Tibial nerve (tissue), 4 donors: ENCODE measurements at regions not wholly inside any gene's neighbourhood (a gene's known extent, or its start where the extent isn't known, plus 50 kb on each side); places are given as distances from the start of the nearest gene placed in this dataset.
A peak's percentile ranks its signal among the peaks of the same experiment; 100 is the strongest.
"Not testable (repeated sequence)": the region's sequence is repeated elsewhere in the genome, so short reads cannot be mapped to it uniquely, and the experiment has no call there.

Experiments used
- DNase-seq, 2 donors: peaks; one replicate each; pipeline ENCODE4 v3.0.0-alpha.2; 2019; ENCODE audit warnings: low spot score in 2 of 2
- H3K27ac ChIP-seq, 4 donors: fragments of 200-600 bp; sonication (generic) in 3 of 4; one replicate each; pipeline ENCODE4 v1.5.1; 2017 to 2019; ENCODE audit warnings: mild to moderate bottlenecking in 1 of 4
- H3K27me3 ChIP-seq, 2 donors: fragments of 200-600 bp; sonication (generic) in 1 of 2; one replicate each; pipeline versions ENCODE4 v1.5.1 to v1.6.0; 2017 to 2019
- H3K36me3 ChIP-seq, 3 donors: fragments of 200-600 bp; sonication (generic); one replicate each; pipeline ENCODE4 v1.5.1; 2018 to 2019
- H3K4me1 ChIP-seq, 4 donors: fragments of 200-600 bp; sonication (generic) in 3 of 4; one replicate each; pipeline ENCODE4 v1.5.1; 2017 to 2019
- H3K4me3 ChIP-seq, 4 donors: fragments of 200-600 bp; sonication (generic) in 3 of 4; one replicate each; pipeline ENCODE4 v1.5.1; 2017 to 2019; ENCODE audit warnings: mild to moderate bottlenecking in 1 of 4, moderate library complexity in 1 of 4
- H3K9me3 ChIP-seq, 4 donors: fragments of 200-600 bp; sonication (generic) in 3 of 4; one replicate each; pipeline ENCODE4 v1.5.1; 2017 to 2019
- EP300 ChIP-seq, 2 donors: sonication (generic); formaldehyde crosslinking; IDR thresholded peaks; one replicate each; pipeline ENCODE4 v1.6.1; 2017; ENCODE audit warnings: antibody characterized with exemption in 2 of 2, mild to moderate bottlenecking in 1 of 2
- POLR2A ChIP-seq, 2 donors: fragments of 450-650 bp; IDR thresholded peaks; one replicate each; pipeline ENCODE4 v1.6.1; 2017; ENCODE audit warnings: antibody characterized with exemption in 2 of 2, mild to moderate bottlenecking in 2 of 2, moderate library complexity in 2 of 2
- WGBS, 2 donors: methylation state at CpG; one replicate each; pipeline ENCODE4 v1.1.5; 2018; 5-methylcytosine and 5-hydroxymethylcytosine counted together
- TF ChIP-seq, protein P1 (sequence below), 5 experiments: fragments of 200-600 bp in 3 of 5; fragments of 450-650 bp in 2 of 5; sonication (generic) in 3 of 5; IDR thresholded peaks; one replicate each; pipeline ENCODE4 v1.5.1; 2016 to 2019; ENCODE audit warnings: antibody characterized with exemption in 5 of 5, mild to moderate bottlenecking in 3 of 5, moderate library complexity in 2 of 5

DNA sequence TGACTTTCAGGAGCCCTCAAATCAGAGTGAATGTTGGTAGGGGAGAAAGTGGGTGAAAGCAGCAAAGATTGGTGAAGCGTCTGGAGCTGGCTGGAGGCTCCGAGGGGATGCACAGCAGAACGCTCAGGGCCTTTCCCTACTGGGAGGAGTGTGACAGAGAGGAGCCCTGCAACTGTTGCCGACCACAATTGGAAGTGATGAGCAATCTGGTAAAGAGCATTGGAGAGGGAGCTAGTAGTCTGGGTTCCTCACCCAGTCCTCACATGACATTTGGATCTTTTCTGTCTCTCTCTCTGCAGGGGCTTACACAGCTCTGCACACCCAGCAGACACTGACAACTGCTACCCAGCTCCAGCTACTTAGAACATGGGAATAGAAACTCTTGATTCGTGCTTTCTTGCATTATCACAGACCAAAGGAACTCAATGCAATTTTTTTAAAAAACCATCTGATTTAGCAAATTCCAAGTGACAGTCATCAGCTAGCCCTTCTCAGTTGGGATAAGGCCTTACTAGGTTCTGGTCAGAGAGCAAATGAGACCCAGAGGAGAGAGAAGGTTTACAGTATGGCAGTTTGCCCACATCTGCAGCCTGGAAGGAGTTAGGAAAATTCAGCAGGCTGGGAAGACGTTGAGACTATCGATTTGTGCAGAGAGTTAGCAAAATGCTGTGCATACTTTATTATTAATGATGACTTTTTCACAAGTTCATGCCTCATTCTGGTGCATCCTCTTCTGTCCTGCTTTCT, 278.0 kb upstream of the PLET1 start:
- Histone ChIP-seq H3K4me3 (no peak overlapping the region), H3K36me3 (no peaks in the 10 kb centered on the region), H3K9me3 (no peaks in the 10 kb centered on the region), H3K27me3 (no peaks in the 10 kb centered on the region), H3K27ac (no peak overlapping the region), H3K4me1 (peaks cover 0 to 5% (median 0%) of the 10 kb centered on the region in 4 donors)
- 66 to 67% methylated on average over 7 of the region's 7 CpGs for WGBS, 2 donors
- no peak for TF ChIP-seq EP300 (IDR thresholded peaks at IDR 0.05)
- TF ChIP-seq, protein P1, sequence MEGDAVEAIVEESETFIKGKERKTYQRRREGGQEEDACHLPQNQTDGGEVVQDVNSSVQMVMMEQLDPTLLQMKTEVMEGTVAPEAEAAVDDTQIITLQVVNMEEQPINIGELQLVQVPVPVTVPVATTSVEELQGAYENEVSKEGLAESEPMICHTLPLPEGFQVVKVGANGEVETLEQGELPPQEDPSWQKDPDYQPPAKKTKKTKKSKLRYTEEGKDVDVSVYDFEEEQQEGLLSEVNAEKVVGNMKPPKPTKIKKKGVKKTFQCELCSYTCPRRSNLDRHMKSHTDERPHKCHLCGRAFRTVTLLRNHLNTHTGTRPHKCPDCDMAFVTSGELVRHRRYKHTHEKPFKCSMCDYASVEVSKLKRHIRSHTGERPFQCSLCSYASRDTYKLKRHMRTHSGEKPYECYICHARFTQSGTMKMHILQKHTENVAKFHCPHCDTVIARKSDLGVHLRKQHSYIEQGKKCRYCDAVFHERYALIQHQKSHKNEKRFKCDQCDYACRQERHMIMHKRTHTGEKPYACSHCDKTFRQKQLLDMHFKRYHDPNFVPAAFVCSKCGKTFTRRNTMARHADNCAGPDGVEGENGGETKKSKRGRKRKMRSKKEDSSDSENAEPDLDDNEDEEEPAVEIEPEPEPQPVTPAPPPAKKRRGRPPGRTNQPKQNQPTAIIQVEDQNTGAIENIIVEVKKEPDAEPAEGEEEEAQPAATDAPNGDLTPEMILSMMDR (IDR thresholded peaks at IDR 0.05): no peak
- DNase-seq: no peak

DNA sequence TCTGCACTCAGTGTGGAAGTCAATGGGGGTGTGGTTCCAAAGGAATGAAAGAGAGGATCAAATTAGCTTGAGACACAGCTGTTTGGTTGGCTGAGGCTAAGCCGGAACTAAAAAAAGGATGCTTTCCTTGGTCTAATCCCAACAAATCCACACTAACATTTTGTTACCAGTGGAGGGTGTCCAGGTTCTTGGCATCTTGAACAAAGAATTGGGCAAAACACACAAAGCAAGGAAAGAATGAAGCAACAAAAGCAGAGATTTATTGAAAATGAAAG, 278.6 kb upstream of the PLET1 start:
- 41 to 55% methylated on average over 1 of the region's 1 CpG for WGBS, 2 donors
- DNase-seq, H3K27me3 ChIP-seq, H3K4me3 ChIP-seq, H3K36me3 ChIP-seq, H3K4me1 ChIP-seq, H3K27ac ChIP-seq, H3K9me3 ChIP-seq: not testable (repeated sequence)

DNA sequence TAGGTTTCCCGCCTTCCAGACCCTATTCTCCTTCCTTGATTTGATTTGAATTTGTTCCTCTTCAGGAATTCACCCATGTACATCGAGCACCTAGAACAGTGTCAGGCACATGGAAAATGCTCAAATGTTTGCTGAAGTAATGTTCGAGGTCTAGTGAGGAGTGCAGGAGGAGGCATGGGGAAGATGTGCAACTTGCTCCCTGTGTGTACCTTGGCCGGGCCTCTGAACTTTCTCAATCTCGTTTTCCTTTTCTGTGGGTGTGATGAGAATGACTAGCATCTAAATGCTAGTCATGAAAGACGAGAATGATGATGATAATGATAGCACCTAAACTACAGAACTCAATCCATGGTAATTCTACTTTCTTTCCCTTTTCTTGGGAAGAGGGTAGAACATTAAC, 279.1 kb upstream of the PLET1 start:
- 78 to 84% methylated on average over 6 of the region's 6 CpGs for WGBS, 2 donors
- no peaks in the 10 kb centered on the region for H3K27me3 ChIP-seq
- H3K9me3 ChIP-seq: no peaks in the 10 kb centered on the region
- H3K4me1 ChIP-seq: peaks cover 0 to 5% (median 0%) of the 10 kb centered on the region in 4 donors
- H3K4me3 ChIP-seq: no peak overlapping the region
- H3K36me3 ChIP-seq: no peaks in the 10 kb centered on the region
- DNase-seq: no peak
- no peak overlapping the region for H3K27ac ChIP-seq
- TF ChIP-seq EP300 (IDR thresholded peaks at IDR 0.05) (no peak), POLR2A (IDR thresholded peaks at IDR 0.05) (no peak)
- TF ChIP-seq, protein P1 (IDR thresholded peaks at IDR 0.05): no peak

DNA sequence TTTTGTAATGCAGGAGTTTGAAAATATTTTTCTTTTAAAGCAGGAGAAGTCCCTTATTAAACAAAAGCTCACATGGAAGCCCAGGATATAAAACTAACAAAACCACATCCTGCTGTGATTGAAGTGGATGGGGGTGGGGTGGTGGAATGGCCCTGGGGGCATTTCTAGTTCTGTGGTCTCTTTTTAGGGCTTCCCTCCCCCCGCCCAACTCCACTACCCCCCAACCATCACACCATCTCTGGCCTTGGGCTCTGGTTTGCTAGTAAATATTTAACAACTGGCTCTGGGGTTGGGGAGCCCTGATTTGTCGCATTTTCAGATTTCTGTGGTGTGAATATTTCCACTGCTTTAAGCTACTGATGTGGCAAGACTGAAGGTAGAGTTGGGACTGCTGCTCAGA, 279.6 kb upstream of the PLET1 start:
- TF ChIP-seq POLR2A (IDR thresholded peaks at IDR 0.05): no peak
- TF ChIP-seq, protein P1 (IDR thresholded peaks at IDR 0.05): no peak
- no peak for TF ChIP-seq EP300 (IDR thresholded peaks at IDR 0.05)
- Histone ChIP-seq H3K4me1 (peaks cover 0 to 5% (median 0%) of the 10 kb centered on the region in 4 donors), H3K36me3 (no peaks in the 10 kb centered on the region), H3K9me3 (no peaks in the 10 kb centered on the region), H3K27me3 (no peaks in the 10 kb centered on the region), H3K4me3 (no peak overlapping the region), H3K27ac (no peak overlapping the region)
- DNase-seq: no peak
- WGBS, 2 donors: 52 to 77% methylated on average over 2 of the region's 2 CpGs

DNA sequence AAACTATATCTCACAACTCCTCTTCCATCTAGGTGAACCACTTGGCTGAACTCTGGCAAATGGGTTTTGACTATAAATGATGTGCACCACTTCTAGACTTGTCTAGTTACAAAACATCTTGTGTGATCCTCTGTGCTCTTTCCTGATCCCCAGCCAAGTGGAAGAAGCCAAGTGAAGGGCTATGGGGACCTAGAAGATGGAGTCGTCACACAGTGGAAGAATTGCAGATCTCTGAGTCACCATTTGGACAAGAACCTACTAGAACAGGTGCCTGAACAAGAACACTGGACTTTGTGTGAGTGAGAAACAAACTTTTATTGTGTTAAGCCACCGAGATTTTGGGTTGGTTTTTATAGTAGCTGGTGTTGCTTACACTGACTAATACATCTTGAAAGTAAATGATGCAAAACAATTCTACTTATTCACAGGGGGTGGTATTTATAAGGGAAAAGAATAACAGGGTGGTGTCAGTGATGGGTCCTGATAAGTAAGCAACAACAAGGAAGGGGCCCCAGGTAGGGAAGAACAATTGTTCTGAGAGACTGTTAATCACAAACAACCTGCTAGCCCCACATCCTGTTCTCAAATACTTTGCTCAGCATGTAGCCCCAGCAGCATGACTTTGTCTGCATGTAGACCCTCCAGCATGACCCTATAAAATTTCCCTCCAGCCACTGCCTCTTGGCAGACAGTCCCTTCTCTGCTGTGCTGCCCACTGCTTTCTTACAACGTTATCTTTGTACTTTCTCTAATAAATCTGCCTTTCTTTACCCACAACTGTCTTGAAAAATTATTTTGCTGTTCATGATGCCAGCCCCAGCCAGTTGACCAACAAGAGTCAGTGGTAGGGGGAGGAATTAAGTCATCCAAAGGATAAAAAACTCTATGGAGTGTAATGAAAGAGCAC, 280.7 kb upstream of the PLET1 start:
- Histone ChIP-seq H3K27me3 (no peaks in the 10 kb centered on the region), H3K4me3 (no peak overlapping the region), H3K27ac (no peak overlapping the region), H3K4me1 (peaks cover 0 to 5% (median 0%) of the 10 kb centered on the region in 4 donors), H3K9me3 (no peaks in the 10 kb centered on the region), H3K36me3 (no peaks in the 10 kb centered on the region)
- no peak for TF ChIP-seq EP300 (IDR thresholded peaks at IDR 0.05)
- TF ChIP-seq POLR2A (IDR thresholded peaks at IDR 0.05): no peak
- TF ChIP-seq, protein P1 (IDR thresholded peaks at IDR 0.05): no peak
- WGBS, 2 donors: 34 to 43% methylated on average over 3 of the region's 3 CpGs
- DNase-seq: peak in 1 of 2 donors; percentile 15
